Gastroesophageal sphincter (tissue), 3 donors: ENCODE measurements at regions not wholly inside any gene's neighbourhood (a gene's known extent, or its start where the extent isn't known, plus 50 kb on each side); places are given as distances from the start of the nearest gene placed in this dataset.

Source experiments
- CTCF ChIP-seq, 4 experiments: fragments of 200-600 bp in 2 of 4; fragments of 450-650 bp in 2 of 4; sonication (generic) in 1 of 4; IDR thresholded peaks; one replicate each; pipeline ENCODE4 v1.5.1; 2017 to 2019; ENCODE audit warnings: antibody characterized with exemption in 4 of 4, mild to moderate bottlenecking in 2 of 4, moderate library complexity in 2 of 4
- POLR2A ChIP-seq, 2 donors: fragments of 450-650 bp; IDR thresholded peaks; one replicate each; pipeline ENCODE4 v1.6.1; 2017; ENCODE audit warnings: antibody characterized with exemption in 2 of 2, mild to moderate bottlenecking in 2 of 2, moderate library complexity in 1 of 2

- no peak for TF ChIP-seq CTCF (IDR thresholded peaks at IDR 0.05)
- no peak for TF ChIP-seq POLR2A (IDR thresholded peaks at IDR 0.05)
These were observed 170.9 kb upstream of the MAGI2 start for GRCh38 chr7:79624336-79624735.
